HFF-Myc (cell line): ENCODE measurements at regions not wholly inside any gene's neighbourhood (a gene's known extent, or its start where the extent isn't known, plus 50 kb on each side); places are given as distances from the start of the nearest gene placed in this dataset.

Experiments used
- DNase-seq: peaks from one replicate; pipeline ENCODE4 v3.0.0-alpha.2; 2011; ENCODE audit warnings: low read depth; ENCODE audit errors: extremely low read depth
- H3K4me3 ChIP-seq: replicated peaks from 2 replicates; pipeline ENCODE4 v1.5.1; 2011; ENCODE audit warnings: low read depth, mild to moderate bottlenecking, control low read depth, low read length
- TF ChIP-seq, protein P1 (sequence below): IDR thresholded peaks from 2 replicates; pipeline ENCODE4 v1.5.1; 2012; ENCODE audit warnings: mild to moderate bottlenecking, low read depth, low read length, control low read depth; ENCODE audit errors: missing control alignments

DNA sequence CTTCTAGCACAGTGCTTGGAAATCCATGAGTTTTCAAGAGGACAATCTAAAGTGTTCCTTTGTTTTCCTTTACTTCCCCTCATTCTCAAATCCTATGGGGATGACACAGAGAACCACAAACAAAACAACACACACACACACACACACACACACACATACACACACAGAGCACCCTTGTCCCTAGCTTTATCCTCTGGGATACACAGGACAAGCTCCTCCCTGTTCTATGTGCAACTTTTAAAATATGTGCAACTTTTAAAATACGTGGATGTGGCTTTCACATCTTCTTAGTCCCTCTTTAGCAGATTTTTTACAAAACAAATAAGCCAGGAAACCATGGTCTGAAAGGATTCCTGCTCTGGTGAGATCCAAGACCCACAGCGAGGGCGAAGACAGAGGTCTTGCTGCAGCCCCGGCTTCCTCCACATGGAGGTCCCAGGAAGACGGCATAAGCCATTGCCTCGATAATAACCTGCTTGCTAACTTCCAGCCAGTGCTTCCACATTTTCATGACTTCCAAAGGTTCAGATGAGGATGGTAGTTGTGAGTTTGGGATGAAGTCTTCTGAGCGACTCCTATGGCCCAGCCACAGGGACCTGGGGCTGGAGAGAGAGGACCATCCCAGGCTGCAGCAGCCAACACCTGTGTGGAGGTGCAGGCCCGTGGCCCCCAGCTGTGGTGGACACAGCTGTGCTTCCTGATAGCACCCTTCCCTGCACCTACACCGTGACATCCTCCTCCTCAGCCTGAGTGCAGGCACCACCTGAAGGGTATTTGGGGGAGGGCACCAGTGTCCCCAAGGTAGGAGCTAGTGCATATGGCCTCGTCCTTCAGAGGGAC, 62.8 kb upstream of the CD93 start:
- H3K4me3 ChIP-seq, result no peak overlapping the region
- TF ChIP-seq, protein P1, sequence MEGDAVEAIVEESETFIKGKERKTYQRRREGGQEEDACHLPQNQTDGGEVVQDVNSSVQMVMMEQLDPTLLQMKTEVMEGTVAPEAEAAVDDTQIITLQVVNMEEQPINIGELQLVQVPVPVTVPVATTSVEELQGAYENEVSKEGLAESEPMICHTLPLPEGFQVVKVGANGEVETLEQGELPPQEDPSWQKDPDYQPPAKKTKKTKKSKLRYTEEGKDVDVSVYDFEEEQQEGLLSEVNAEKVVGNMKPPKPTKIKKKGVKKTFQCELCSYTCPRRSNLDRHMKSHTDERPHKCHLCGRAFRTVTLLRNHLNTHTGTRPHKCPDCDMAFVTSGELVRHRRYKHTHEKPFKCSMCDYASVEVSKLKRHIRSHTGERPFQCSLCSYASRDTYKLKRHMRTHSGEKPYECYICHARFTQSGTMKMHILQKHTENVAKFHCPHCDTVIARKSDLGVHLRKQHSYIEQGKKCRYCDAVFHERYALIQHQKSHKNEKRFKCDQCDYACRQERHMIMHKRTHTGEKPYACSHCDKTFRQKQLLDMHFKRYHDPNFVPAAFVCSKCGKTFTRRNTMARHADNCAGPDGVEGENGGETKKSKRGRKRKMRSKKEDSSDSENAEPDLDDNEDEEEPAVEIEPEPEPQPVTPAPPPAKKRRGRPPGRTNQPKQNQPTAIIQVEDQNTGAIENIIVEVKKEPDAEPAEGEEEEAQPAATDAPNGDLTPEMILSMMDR, result no peak
- DNase-seq, result no peak

DNA sequence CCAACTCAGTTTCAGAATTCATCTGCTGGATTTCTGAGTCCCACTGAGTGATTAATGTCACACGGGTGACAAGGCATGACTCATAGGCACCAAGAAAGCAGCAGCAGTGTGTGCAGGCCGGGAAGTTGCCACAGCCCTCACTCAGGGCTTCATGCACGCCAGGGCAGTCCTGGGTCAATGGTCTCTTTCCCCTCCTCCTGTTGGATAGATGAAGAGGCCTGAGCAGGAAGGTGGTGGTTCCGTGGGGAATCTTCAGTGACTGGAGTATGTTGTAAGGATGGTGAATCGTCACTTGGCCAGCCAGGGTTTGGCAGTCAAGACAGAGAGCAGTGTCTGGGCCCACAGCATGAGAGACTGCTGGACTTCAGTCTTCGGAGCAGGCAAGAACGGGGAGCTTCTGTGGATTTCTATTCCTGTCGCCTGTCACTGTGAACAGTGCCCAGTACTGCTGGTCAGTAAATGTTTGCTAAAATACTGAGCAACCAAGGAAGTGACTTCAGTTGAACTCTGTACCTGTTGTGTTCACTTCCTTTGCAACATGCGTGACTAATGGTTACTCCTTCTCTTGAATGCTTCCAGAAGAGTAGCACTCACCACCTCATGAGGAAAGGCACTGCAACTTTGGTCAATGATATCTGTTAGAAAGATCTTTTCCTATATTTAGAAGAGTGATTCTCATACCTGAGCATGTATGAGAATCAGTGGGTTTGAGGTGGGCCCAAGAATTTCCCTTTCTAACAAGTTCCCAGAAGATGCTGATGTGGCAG, 62.0 kb upstream of the CD93 start:
- TF ChIP-seq, protein P1, result no peak
- no peak overlapping the region for H3K4me3 ChIP-seq
- DNase-seq, result no peak

DNA sequence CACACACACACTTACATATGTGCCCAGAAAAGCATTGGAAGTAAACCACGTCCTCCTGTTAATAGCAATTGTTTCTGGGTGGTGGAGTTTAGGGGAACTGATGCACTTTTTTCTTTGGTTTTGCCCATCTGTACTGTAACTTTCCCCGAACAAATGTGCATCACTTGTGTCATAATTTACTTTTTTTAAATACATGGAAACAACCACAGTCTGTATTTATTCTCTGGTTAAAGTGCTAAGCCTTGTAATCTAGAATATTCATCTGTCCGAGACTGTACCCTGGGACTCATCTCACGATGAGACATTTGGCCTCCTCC, 61.5 kb upstream of the CD93 start:
- H3K4me3 ChIP-seq, result no peak overlapping the region
- TF ChIP-seq, protein P1, result no peak
- DNase-seq, result no peak

DNA sequence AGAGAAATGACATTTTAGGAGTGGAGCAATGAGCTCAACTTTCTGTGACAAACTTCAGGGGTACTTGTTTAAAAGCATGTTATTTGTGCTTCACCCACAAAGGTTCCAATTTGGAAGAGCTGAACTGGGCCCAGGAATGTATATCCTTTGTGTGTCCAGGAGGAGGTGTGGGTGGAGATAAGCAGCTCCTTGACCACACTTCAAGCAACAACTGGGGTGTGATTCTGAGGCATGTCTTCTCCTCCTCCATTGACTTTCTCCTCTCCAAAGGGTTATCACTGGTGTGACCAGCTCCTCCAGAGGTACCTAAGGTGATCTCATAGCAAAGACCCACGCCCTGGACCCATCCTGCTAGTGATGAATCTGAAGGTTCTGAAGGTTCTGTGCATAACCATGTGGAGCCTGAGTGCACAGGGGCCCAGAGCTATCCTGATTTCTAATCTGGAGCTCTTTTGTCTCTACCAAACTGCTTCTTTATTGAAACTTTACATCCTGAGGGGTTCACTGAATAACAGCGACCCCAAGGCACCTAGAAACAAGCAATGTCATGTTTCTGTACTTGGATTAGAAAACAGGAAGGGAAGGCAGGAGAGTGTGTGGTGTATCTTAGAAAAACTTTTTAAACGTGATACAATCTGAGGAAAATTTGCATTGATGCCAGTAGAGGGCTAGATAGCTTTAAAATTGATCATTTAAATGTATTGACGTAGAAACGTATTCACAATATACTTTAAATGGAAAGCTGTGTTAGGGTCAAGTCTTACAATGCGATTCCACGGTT, 60.9 kb upstream of the CD93 start:
- TF ChIP-seq, protein P1, result no peak
- no peak overlapping the region for H3K4me3 ChIP-seq
- DNase-seq, result no peak

DNA sequence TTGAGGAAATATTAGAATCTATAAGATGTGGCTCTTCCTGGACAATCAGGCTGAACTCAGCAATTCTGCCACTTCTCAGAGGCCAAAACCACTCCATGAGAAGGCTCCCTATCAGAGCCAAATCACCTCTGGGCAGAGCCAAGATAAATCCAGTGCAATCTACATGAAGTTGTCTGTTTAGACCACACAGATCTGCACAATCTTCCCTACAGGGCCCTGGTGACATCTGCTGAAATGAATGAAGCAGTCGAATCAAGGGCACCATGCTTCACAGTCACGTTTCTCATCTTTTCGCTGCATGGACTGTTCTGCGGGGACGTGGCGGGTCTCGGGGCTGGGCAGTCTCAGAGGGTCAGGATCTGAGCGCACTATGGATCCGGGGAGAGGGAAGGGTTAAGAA, 60.1 kb upstream of the CD93 start:
- no peak overlapping the region for H3K4me3 ChIP-seq
- no peak for DNase-seq
- TF ChIP-seq, protein P1, result no peak

DNA sequence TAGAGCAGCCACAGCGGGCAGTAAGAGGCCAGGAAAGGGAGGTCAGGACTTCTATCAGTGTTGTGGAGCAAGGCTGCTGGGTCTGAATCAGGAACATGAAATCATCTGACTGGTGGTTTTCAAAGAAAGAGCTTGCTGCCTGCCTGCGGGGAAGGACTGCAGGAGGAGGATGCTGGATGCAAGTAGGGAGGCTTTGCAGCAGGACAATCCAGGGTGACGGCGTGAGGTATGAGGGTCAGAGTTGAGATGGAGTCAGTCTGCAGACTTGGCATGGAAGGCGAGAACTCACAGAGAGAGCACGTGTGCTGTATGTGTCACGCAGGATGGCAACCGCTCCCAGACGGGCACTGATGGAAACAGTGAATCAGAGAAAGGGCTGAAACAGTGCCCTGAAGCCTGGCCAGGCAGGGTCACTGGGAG, 59.2 kb upstream of the CD93 start:
- H3K4me3 ChIP-seq, result no peak overlapping the region
- DNase-seq, result no peak
- TF ChIP-seq, protein P1, result no peak
